ENCODE measurements at regions not wholly inside any gene's neighbourhood (a gene's known extent, or its start where the extent isn't known, plus 50 kb on each side); places are given as distances from the start of the nearest gene placed in this dataset.

DNA sequence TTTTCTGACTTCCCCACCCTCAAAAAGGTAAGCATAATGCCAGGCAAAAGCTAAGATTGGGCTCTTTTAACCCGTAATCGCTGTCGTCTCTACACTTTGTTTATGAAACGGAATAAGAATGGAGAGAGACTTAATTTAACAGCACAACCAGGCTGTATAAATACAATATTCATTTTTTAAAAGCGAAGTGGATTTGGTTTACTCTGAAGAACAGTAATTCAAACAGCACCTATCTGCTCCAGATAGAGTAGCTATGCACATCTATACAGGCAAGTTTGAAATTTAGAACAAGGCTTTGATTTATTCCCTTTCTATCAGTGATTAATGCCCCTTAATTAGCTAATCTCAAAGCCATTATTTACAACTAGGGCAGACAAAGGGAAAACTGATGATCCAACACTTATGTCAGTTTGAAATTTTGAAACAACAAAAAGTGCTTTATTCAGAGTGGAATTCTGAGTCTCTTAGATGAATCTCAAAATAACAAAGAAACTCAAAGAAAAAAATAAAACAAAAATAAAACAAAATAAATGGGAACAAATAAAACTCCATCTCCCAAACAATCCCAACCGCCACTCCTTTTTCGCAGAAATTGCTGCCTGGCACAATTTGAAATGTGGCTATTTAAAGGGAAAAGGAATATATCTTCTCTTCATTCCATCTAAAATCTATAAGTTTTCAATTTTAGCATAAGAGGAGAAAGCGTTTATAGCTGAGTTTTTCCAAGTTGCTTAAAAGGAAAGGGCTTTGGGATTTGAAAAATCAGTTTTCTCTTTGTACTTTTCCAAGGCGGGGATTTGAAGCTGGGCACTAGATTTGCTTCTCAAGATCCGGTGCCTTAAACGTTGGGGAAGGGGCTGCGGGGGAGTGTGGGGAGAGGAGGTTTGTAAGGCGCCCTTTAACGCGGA lies 298.6 kb downstream of the PARP8 start:
- DNase-seq (ENCODE audit: low read depth) = no peak

DNA sequence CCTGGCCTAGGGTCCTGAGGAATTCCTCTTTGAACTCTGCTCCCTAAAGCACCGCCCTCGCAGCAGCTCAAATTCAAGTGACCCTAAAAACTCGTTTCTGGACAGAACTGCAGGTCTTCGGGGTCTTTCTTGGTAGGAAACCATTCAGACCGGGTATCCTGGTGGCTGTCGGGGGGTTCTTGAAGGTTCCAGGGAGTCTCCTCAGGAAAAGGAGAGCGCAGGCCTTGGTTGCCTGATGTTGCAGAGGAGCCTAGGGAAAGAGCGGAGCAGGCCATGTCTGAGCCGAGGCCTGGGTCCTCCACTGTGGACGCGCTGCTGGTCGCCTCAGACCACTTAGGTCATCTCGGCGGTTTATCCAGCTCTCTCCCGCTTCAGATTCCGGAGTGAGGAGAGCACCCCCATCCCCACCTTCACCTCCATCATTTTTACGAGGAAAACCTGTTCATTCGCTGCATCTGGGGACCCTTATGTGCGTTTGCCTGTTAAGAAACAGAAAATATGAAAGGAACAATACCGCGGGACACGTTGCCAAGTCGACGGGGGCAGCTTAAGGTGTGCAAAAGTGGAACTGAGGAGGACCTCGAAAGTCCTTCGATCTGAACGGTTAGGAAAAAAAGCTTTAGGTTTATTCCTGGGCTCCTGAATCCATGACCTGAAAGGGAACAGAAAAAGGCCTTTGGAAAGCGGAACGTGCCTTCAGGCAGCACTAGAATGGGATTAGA lies 299.4 kb downstream of the PARP8 start:
- DNase-seq (ENCODE audit: low read depth) = no peak

DNA sequence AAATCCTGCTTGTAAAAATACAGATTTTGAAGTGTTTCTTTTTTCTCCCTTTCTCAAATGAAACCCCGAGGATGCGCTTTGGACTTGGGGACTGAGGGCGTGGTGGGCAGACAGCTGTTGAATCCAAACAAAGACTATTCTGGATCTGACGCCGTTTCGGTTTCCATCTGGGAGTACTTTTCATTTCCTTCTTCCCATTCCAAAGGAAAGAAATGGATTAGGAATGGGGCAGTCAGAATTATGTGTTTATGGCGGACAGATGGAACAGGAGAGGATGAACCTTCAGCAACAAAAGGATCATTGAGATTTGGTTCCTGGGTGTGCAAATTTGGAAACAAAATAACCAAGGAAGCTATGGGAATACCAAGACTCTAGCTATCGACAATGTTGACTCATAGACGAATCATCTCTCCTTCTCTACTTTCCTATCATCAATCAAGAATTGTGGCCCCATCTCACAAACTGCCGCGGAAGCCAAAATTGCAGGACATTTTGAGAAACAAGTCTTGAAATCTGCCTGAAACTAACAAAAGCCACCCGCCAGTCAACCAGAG lies 300.6 kb downstream of the PARP8 start:
- DNase-seq (ENCODE audit: low read depth) = no peak

DNA sequence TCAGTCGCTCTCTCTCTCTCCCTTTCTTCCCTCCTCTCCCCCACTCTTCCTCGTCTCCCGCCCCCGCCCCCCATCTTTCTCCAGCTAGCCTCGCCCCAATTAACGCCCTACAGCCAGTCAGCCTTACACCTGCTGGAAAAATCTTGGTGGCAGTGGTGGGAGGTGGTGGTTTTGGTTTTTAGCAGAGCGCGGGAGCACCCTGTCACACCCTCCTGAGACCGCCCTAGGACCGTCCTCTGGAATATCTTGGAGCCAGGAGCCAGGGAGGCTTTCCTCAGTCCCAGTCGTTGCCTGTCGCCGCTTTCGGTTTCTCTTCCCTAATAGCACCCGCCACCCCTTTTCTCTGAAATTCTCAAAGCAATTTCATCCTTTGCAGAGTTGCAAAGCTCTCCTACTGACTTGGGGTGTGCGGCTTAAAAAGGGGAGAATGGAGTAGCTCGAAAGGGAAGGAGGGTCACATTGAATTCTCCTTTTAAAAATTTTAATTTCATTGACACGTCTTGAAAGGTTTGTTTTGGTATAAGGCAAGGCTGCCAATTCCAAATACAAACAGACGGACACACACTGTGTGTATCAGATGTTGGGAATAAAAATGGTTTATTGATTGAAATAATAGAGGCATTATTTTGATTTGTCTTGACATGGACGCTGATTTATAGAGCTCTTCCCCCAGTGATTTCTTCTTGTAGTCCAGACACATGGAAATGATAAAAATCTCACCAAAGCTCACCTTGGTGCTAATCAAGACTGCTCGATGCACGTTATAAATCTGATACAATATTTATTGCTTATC lies 301.3 kb downstream of the PARP8 start:
- DNase-seq (ENCODE audit: low read depth) = no peak

DNA sequence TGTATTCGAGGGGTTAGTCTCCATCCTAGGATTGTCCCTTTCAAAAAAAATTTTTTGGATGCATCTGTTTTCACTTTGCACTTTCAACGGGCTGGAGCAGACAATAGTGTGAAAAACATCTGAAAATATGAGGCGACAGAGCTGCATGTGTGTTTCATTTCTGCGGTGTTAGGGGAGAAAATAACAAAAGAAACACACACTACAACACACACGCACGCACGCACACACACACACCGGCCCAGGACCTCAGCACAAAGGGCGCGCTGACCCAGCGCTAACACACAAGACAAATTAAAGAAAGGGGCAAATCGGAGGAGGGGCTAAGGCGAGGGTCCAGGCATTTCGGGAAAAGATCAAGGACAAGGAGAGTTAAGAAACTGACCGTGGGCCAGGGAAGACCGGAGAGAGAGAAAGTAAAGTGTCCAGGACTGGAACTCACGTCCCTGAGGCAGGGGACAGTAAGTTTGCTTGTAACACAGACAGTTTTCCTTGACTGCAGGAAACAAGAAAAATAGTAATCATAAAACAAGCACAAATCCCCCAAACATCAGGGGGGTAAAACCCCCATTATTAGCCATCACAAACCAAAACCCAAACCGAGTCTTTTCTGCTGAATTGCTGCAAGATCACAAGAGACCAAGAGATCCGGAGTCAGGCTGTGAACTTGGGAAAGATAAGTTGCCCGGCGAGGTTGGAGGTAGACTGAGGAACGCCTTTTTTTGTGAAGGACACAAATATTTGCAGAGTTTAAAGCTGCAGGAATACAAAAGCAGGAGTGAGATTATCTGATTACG lies 302.1 kb downstream of the PARP8 start:
- no peak for DNase-seq (ENCODE audit: low read depth)

DNA sequence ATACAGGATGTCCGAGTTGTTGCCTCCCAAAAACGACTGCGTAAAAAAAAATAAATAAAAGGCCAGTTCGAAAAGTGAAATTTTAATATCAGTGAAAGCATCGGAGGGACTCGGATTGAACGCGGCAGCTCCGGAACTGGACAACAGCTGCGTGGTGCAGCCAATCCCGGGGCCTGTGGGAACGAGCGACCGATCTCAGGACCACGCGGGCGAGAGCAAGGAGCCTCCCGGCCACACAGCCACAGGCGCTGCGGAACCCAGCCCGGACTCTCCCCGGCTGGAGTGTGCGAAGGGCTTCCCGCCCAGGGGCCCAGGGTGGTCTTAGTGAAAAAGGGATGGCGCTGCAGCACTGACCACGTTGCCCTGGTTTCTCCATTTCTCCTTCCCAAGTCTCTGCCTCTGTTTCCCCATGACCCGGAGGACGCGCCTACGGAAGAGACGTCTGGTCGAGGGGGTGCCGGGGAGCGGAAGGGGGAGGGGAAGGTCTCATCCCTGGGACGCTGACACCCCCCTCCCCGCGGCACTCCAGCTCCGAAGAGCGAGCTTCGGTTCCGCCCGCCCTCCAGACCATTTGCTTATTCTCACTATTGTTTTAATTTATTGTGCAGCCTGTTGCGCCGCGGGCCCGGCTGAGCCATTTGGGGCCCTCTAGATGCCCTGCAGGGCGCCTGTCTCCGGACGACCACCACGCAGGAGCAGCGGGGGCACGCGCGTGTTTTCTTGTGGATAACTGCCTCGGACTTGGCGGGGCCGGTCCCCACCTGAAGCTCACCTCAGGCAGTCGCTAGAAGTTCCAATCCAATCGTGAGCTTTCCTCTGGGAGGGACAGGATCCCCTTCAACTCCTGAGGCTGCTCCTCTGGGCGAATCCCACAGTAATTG lies 303.0 kb downstream of the PARP8 start:
- DNase-seq (ENCODE audit: low read depth) = no peak

DNA sequence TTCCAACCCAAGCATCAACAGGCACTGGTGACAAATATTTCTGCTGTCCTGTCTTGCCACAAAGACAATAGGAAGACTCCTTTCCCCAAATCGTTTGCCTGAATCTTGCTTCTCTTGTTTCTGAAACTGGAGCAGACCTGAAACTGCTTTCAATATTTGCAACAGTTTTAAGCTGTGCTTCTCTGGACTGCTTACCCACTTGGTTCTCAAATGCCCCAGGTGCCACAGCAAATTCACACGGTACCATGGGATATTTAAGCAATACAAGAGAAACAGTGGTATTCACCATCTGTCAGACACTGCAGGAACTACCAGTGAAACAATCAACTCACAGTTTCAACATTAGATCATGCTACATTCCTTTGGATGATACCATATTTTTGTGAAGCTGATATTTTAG lies 309.4 kb downstream of the PARP8 start:
- no peak for DNase-seq (ENCODE audit: low read depth)

DNA sequence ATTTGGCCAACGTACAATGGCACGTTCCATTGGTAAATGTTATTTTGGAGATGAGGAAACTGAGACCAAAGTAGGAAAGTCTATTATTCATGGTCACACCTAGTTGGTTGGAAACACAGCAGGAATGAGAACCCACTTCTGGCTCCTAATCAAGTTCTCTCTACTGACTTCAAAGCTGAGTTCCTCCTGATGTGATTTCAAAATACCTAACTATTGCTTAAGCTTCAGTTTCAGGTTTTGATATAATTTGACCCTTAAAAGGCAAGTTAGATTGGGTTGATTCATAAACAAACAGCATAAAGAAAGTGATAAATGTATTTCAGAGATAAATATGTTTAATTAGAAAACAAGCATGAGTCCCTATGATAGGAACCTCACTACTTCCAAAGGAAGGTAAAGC lies 312.5 kb downstream of the PARP8 start:
- no peak for DNase-seq (ENCODE audit: low read depth)

DNA sequence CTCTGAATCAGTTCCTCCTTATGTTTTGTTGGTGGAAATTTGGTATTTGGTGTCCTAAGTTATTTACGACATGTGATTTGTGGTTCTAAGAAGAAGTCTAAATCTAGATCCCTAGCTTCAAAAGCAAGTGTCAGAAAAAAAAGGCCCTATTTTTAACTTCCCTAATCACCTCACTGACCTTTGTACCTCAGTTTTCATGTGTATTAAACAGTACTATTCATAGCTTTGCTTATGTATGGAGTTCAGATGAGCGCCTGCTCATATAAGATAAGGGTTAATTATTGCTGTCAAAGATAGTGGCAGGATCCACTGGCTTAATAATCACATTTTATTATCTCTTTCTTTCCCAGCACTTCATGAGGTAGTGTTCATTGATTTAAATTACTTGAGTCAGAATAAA lies 318.2 kb downstream of the PARP8 start:
- DNase-seq (ENCODE audit: low read depth) = no peak

DNA sequence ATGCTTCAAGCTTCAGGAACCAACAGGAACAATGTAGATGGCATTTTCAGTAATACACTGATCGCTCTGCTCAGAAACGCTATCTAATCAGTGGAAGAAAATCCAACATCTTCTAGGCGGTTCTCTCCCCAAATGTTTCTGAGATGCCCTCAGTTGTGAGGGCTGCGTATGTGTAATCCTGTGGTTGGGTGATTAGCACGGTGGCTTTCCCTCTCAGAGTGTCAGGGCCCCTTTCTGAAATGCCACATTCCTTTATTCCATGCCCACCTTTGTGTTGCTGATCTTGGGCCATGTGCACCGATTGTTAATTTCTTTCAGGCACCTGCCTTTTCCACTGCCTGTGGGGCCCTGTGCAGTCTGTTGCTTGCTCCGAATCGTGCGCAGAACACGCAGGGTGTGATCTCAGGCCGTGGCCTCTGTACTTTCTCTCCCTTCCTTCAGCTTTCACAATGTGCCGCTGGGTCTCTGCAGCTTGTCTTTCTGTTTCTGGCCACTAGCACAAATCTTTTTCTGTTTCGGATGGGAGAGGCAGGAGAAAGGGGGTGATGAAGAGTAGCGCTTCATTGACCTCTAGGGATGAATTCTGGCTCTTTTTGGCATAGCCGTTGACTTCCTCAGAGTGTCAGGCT lies 324.0 kb downstream of the PARP8 start:
- no peak for DNase-seq (ENCODE audit: low read depth)

DNA sequence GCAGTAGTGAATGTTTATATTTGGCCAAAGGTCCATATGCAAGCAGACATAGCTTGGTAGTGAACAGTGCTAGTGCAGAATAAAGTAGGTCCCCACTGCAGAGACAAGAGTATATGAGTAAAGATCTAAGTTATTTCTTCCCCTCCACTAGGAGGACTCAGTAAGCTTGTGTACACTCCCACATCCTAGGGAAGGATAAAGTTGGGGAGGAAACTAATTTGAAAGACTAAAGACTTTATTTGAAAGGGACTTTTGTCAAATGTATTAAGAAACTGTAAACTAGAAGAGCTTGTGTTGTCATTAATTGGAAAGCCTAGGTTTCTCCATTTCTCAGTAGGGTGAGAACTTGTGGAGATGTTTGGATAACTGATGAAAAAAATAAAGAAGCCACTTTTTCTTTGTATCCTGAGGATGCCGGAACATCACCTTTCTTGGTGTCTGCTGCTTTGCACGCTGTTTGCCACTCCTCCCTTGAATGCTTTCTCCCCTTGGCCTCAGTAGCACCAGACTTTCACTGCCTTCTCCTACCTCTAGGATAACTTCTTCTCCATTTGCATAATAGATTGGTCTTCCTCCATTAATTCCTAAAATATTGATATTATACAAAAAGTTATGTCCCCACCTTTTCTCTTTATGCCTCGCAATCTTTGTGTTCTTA lies 329.0 kb downstream of the PARP8 start:
- no peak for DNase-seq (ENCODE audit: low read depth)

DNA sequence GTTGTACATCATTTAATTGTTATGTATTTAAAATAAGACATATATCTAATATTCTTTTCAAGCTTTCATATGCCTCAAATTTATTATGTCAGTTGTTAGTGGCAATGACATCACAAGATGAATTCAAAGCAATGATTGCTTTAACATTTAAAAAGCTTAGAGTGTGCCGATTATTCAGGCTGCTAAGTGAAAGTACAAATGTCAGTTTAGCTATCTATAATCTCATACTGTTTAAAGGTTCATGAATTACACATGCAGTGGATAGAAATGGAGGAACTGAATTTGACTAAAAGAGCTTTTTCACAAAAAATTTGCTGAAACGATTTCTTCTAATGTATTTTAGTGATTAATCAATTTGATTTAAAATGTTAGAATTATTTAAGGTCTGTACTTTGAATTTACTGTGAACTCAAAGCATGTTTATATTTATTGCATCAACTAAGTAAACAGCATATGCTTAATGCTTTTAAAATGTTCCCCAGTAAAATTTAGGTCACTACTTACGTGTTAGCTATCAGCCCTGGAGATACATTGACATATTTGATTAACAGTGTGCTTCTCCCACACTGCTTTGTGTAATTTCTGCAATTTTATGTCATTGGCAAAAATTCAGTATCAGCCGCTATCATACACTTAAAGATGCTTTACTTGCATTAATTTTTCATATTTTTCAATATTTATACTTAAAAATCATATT lies 334.9 kb downstream of the PARP8 start:
- no peak for DNase-seq (ENCODE audit: low read depth)

DNA sequence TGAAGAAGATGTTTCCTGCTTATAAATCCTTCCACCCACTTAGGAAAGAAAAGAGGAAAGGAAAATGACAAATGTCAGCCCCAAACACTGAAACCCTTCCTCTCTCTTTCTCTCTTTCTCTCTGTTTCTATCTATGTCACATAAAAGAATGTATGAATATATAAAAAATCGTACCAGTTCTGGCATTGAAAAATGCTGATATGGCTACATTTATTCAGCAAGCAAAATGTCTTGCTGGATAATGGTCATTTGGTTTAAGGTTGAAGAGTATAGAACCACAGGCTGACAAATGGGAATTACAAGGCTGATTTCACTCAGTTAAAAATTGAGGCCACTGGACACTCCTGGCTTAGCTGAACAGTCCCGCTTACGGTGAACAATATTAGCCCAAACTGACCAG lies 335.9 kb downstream of the PARP8 start:
- DNase-seq (ENCODE audit: low read depth) = no peak

DNA sequence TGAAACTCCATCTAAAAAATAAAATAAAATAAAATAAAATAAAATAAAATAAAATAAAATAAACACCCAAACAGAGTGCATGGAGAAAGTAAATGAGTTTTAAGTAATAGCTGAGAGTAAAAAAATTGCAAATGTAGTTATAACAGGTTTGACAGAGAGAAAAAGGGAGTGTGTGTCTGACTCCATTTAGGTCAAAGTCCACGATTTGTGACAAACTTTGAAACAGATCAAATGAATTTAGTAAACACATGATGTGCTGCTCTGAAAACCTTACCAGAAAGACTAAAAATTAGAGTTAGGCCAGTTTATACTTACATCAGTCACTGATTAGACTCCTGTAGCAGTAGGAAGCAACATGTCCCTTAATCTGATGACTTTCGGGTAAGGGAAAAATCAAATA lies 346.6 kb downstream of the PARP8 start:
- no peak for DNase-seq (ENCODE audit: low read depth)

DNA sequence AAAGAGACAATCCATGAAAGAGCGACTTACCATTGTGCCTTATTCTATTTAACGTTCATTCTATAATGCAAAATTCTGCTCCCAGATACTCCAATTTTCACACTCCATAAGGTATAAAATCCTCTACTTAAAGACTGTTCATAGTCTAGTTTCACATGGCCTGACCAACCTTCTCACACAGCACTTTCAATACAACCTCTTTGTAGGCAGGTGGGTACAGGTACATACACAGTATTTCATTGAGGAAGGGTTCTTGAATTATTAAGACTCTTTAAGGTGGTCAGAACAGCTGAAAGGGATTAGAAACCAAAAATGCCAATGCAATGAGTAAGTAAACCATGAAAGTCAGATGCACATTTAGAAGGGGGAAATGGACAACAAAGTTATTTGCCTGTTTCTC lies 352.0 kb downstream of the PARP8 start:
- DNase-seq (ENCODE audit: low read depth) = no peak

DNA sequence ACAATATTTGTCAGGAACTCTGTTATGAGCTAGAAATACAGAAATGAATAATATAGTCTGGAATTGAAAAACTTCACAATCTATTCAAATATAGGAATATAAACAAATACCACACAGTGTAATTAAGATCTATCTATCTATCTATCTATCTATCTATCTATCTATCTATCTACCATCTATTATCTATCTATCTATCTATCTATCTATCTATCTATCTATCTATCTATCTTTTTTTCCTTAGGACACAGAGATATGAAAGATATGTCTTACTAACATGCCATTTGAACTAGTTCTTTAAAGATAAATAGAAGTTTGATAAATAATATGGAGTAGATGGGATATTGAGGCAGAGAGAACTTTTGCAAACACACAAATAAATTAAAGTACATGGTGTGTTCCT lies 357.8 kb downstream of the PARP8 start:
- no peak for DNase-seq (ENCODE audit: low read depth)

DNA sequence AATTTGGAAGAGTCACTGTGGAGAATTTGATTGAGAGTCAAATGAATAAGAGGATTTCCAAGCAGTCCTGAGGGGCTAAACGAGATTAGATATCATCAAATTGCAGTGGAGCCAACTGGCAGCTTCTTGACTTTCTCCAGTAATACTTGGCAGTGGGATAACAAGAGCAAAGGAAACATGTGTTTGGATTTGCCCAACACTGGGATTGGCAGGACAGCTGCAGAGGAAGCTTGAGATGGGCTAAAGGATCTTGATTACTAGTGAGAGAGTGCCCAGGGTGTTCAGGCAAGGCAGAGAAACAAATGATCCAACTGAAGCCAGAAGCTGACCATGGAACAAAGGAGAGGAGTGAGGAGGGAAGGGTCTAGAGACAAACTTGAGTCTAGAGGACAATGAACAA lies 356.0 kb upstream of the ISL1 start:
- no peak for DNase-seq (ENCODE audit: low read depth)

DNA sequence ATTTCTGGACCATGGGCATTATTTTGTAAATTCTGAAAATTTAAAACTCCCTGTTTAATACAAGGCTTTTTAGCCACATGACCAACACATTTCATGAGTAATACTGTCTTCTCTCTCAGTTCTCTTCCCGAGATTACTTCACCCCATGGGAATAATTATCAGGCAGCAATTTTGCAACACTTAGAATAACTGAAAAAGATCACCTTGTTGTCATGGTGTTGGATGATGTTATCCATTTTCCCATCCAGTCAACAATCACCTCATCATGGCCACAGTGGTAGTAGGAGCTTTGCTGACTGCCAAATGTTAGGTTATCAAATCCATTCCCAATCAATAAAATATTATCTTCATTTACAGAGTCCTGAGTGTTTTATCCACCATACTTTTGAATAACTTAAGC lies 354.9 kb upstream of the ISL1 start:
- no peak for DNase-seq (ENCODE audit: low read depth)

DNA sequence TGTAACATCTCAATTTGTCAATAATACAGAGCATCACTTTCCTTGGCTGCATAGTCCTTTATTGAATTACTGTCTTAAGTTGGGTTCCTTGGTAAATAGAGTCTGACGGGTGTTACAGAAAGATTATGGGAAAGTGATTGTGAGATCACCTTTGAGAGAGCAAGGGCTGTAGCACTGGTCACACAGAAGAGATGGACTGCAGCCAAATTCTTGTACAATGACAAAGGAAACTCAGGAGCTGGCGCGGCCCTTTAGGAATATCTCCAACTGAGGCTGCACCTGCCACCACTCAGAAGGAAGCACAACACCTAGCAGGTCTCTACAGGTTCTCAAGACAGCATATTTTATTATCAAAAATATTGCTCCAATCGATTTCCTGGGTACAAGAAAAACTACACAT lies 350.0 kb upstream of the ISL1 start:
- DNase-seq (ENCODE audit: low read depth) = no peak

All from stimulated activated CD8-positive, alpha-beta memory T cell treated with anti-CD3 and anti-CD28 coated beads, Interleukin-15, amount 100 ng/mL, for 24 hours (primary cell).